Calu3 (cell line): ENCODE measurements at regions not wholly inside any gene's neighbourhood (a gene's known extent, or its start where the extent isn't known, plus 50 kb on each side); places are given as distances from the start of the nearest gene placed in this dataset.

Experiments
- BruUV-seq: library from RNA; stranded (reverse); fragments of 400-500 nt; replicated peaks from 2 replicates; lab custom pipeline; 2021; lab: Mats Ljungman, UMichigan
- CTCF ChIA-PET: fragments of 300-600 bp; sonication (Branson Sonifier 250); formaldehyde crosslinking; loops from one replicate; lab custom pipeline; 2022; ENCODE audit warnings: antibody characterized with exemption; lab: Charles Lee
- DNase-seq: peaks from one replicate; pipeline ENCODE4 v3.0.0; 2022
- H3K27ac Mint-ChIP-seq: one replicate; pipeline ENCODE4 v1.8.0; 2022; ENCODE audit warnings: mixed read lengths; ENCODE audit not compliant: unreplicated experiment
- H3K27me3 Mint-ChIP-seq: one replicate; pipeline ENCODE4 v1.8.0; 2022; ENCODE audit warnings: mixed read lengths; ENCODE audit not compliant: unreplicated experiment
- H3K36me3 Mint-ChIP-seq: one replicate; pipeline ENCODE4 v1.8.0; 2022; ENCODE audit warnings: mild to moderate bottlenecking, moderate library complexity, mixed read lengths; ENCODE audit not compliant: insufficient read depth, unreplicated experiment
- H3K4me1 Mint-ChIP-seq: one replicate; pipeline ENCODE4 v1.8.0; 2022; ENCODE audit warnings: mild to moderate bottlenecking, low read depth, mixed read lengths; ENCODE audit not compliant: unreplicated experiment
- H3K4me3 Mint-ChIP-seq: one replicate; pipeline ENCODE4 v1.8.0; 2022; ENCODE audit warnings: mild to moderate bottlenecking, low read depth, moderate library complexity, mixed read lengths; ENCODE audit not compliant: unreplicated experiment
- H3K9me3 Mint-ChIP-seq: one replicate; pipeline ENCODE4 v1.8.0; 2022; ENCODE audit warnings: low read depth, mixed read lengths; ENCODE audit not compliant: unreplicated experiment
- CTCF ChIP-seq: fragments of 200-600 bp; IDR thresholded peaks from one replicate; pipeline ENCODE4 v1.8.0; 2022; ENCODE audit warnings: antibody characterized with exemption; ENCODE audit not compliant: unreplicated experiment
- intact Hi-C: fragments of 100-400 bp; cut with micrococcal nuclease; formaldehyde crosslinking; loops from one replicate; pipeline ENCODE4 v1.10.0; 2022; ENCODE audit not compliant: unreplicated experiment

DNA sequence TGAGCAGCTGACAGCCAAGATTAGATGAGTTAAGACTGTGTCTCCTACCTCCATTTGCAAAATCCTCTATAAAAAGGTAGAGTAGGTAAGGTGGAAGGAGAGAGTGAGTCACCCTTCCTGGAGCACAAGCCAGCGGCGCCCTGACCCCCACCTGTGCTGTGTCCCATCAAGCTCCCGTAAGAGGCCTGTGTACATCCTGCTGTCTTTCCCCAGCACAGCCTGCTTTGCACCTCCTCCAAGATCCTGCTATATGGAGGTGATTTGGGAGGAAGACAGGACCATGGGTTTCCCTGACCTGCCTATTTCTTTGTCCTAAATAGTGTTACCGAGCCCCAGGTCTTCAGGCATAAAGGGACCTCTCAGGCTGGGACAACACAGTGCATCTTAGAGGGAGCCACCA lies 62.3 kb upstream of the UQCRFS1 start:
- no TSS peak for BruUV-seq
- Mint-ChIP-seq H3K27ac (no peak overlapping the region), H3K36me3 (no peaks in the 10 kb centered on the region), H3K27me3 (peaks cover 19% of the 10 kb centered on the region), H3K4me1 (no peaks in the 10 kb centered on the region), H3K4me3 (no peak overlapping the region), H3K9me3 (no peaks in the 10 kb centered on the region)
- no peak for DNase-seq
- TF ChIP-seq CTCF: no peak
- intact Hi-C loops: no loop called here
- CTCF ChIA-PET: no interaction called here

GRCh38 chr19:29277102-29277501 lies 64.2 kb upstream of the UQCRFS1 start:
- no TSS peak for BruUV-seq
- Mint-ChIP-seq H3K36me3 (no peaks in the 10 kb centered on the region), H3K9me3 (no peaks in the 10 kb centered on the region), H3K27me3 (peaks cover 34% of the 10 kb centered on the region), H3K4me1 (no peaks in the 10 kb centered on the region), H3K4me3 (no peak overlapping the region), H3K27ac (no peak overlapping the region)
- CTCF ChIA-PET: no interaction called here
- no peak for TF ChIP-seq CTCF
- intact Hi-C loops: no loop called here
- DNase-seq: peak; percentile 15

DNA sequence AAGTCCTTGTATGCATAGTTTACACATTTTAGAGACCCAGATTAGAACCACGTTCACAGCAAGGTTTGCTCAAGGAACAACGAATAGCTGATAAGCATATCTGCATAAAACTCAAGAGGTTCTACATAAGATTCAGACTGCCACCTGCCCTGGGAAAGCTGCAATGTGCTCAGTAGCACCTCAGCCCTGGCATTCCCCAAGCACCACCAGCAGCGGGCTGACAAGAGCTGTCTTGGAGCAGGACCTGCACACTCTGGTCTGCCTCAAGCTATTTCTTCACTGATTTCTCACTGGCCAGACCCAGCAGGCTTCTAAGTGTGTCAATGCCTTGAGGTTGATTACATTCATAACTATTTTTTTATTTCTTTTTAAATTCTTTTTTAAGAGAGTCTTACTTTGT lies 65.8 kb upstream of the UQCRFS1 start:
- Mint-ChIP-seq H3K9me3 (no peaks in the 10 kb centered on the region), H3K4me3 (no peak overlapping the region), H3K36me3 (no peaks in the 10 kb centered on the region), H3K27ac (no peak overlapping the region), H3K27me3 (peaks cover 51% of the 10 kb centered on the region), H3K4me1 (no peaks in the 10 kb centered on the region)
- intact Hi-C loops: no loop called here
- DNase-seq: no peak
- no TSS peak for BruUV-seq
- TF ChIP-seq CTCF: no peak
- CTCF ChIA-PET: interaction anchor here (0.5 to 0.6 kb wide), 2 partner anchors 29 to 84 kb away, joined by 4 read pairs; no protein-coding TSS in a partner anchor

GRCh38 chr19:29283366-29283765 lies 70.4 kb upstream of the UQCRFS1 start:
- Mint-ChIP-seq H3K4me3 (no peak overlapping the region), H3K27ac (no peak overlapping the region), H3K36me3 (no peaks in the 10 kb centered on the region), H3K9me3 (no peaks in the 10 kb centered on the region), H3K4me1 (no peaks in the 10 kb centered on the region), H3K27me3 (peaks cover 73% of the 10 kb centered on the region)
- CTCF ChIA-PET: no interaction called here
- intact Hi-C loops: no loop called here
- DNase-seq: no peak
- no peak for TF ChIP-seq CTCF
- BruUV-seq: no TSS peak
